SK-N-SH (cell line): ENCODE measurements at regions not wholly inside any gene's neighbourhood (a gene's known extent, or its start where the extent isn't known, plus 50 kb on each side); places are given as distances from the start of the nearest gene placed in this dataset.

Experiments used
- CTCF ChIA-PET: fragments of 300-600, 350-600 bp; formaldehyde crosslinking; extraction: SDS; loops from one replicate; lab custom pipeline; 2021; lab: Yijun Ruan, JAX
- POLR2A ChIA-PET: fragments of 350-600 bp; sonication (Branson Sonifier 250); formaldehyde crosslinking; extraction: SDS; loops from one replicate; lab custom pipeline; 2020; ENCODE audit warnings: antibody characterized with exemption, inconsistent platforms; lab: Yijun Ruan, JAX
- DNase-seq: peaks from one replicate; pipeline ENCODE4 v3.0.0; 2012
- H2AFZ ChIP-seq: fragments of 200-600 bp; sonication (generic); 2 replicates; pipeline ENCODE4 v1.8.1; 2016; ENCODE audit warnings: antibody characterized with exemption, mild to moderate bottlenecking, low read depth
- H3F3A ChIP-seq: fragments of 200-600 bp; sonication (generic); replicated peaks from 2 replicates; pipeline ENCODE3; 2016; ENCODE audit warnings: antibody characterized with exemption, mild to moderate bottlenecking; ENCODE audit not compliant: insufficient read depth
- H3K27ac ChIP-seq, 2 experiments: fragments of 200-500 bp in 1 of 2; fragments of 200-600 bp in 1 of 2; sonication (Bioruptor generic) in 1 of 2; sonication (generic), shearing (Covaris generic) in 1 of 2; 2 replicates each; pipeline versions ENCODE4 v1.5.1 to v1.6.1; 2014 to 2016; ENCODE audit warnings: low read depth in 2 of 2, inconsistent platforms in 1 of 2, low read length in 1 of 2, mild to moderate bottlenecking in 1 of 2, mixed read lengths in 1 of 2
- H3K27me3 ChIP-seq: fragments of 200-600 bp; sonication (generic), shearing (Covaris generic); 2 replicates; pipeline ENCODE4 v1.6.1; 2016; ENCODE audit warnings: mixed run types; ENCODE audit not compliant: insufficient read depth
- H3K36me3 ChIP-seq, 2 experiments: fragments of 200-500 bp in 1 of 2; fragments of 200-600 bp in 1 of 2; sonication (Bioruptor generic) in 1 of 2; sonication (generic) in 1 of 2; replicated peaks in 1 of 2; 2 replicates each; pipeline versions ENCODE3 to v1.5.1; 2014 to 2016; ENCODE audit warnings: low read length in 1 of 2, mild to moderate bottlenecking in 1 of 2; ENCODE audit not compliant: insufficient read depth in 2 of 2, control insufficient read depth in 1 of 2
- H3K4me1 ChIP-seq, 2 experiments: fragments of 200-500 bp in 1 of 2; fragments of 200-600 bp in 1 of 2; sonication (Bioruptor generic) in 1 of 2; sonication (generic), shearing (Covaris generic) in 1 of 2; 2 replicates each; pipeline versions ENCODE4 v1.5.1 to v1.6.1; 2014 to 2016; ENCODE audit warnings: low read depth in 1 of 2, low read length in 1 of 2, mixed run types in 1 of 2; ENCODE audit not compliant: insufficient read depth in 2 of 2, control insufficient read depth in 1 of 2
- H3K4me2 ChIP-seq: fragments of 200-600 bp; sonication (generic), shearing (Covaris generic); 2 replicates; pipeline ENCODE4 v1.6.1; 2017; ENCODE audit warnings: mixed run types
- H3K4me3 ChIP-seq, 2 experiments: fragments of 200-500 bp in 1 of 2; fragments of 200-600 bp in 1 of 2; sonication (Bioruptor generic) in 1 of 2; sonication (generic), shearing (Covaris generic) in 1 of 2; 2 replicates each; pipeline versions ENCODE4 v1.5.1 to v1.8.1; 2014 to 2016; ENCODE audit warnings: low read depth in 2 of 2, inconsistent platforms in 1 of 2, low read length in 1 of 2, mild to moderate bottlenecking in 1 of 2, mixed read lengths in 1 of 2, moderate library complexity in 1 of 2
- H3K79me2 ChIP-seq: fragments of 200-600 bp; sonication (generic); 2 replicates; pipeline ENCODE4 v1.8.1; 2017; ENCODE audit warnings: mild to moderate bottlenecking; ENCODE audit not compliant: insufficient read depth
- H3K9ac ChIP-seq: fragments of 200-600 bp; sonication (generic); 2 replicates; pipeline ENCODE4 v1.6.1; 2017; ENCODE audit warnings: mixed run types
- H3K9me2 ChIP-seq: fragments of 200-600 bp; sonication (generic); 2 replicates; pipeline ENCODE4 v1.6.1; 2017; ENCODE audit warnings: mixed run types
- H3K9me3 ChIP-seq: fragments of 200-600 bp; sonication (generic); 2 replicates; pipeline ENCODE4 v1.6.1; 2017; ENCODE audit warnings: mixed run types, mild to moderate bottlenecking, moderate library complexity
- H4K20me1 ChIP-seq: fragments of 200-600 bp; sonication (generic); 2 replicates; pipeline ENCODE4 v1.6.1; 2017; ENCODE audit warnings: mild to moderate bottlenecking, mixed run types; ENCODE audit not compliant: insufficient read depth
- CHD2 ChIP-seq: fragments of 150-350 bp; IDR thresholded peaks from 2 replicates; pipeline ENCODE4 v1.6.1; 2018; ENCODE audit warnings: low read length; ENCODE audit not compliant: partially characterized antibody
- ELF1 ChIP-seq: IDR thresholded peaks from 2 replicates; pipeline ENCODE4 v1.4.0; 2012
- FOXJ3 ChIP-seq: sonication (generic); formaldehyde crosslinking; IDR thresholded peaks from 2 replicates; pipeline ENCODE4 v1.5.1; 2020; ENCODE audit warnings: mild to moderate bottlenecking, missing genetic modification reagents
- GATA2 ChIP-seq: sonication (generic); formaldehyde crosslinking; IDR thresholded peaks from 2 replicates; pipeline ENCODE4 v1.5.0; 2020; ENCODE audit warnings: mild to moderate bottlenecking, missing genetic modification reagents
- NFIC ChIP-seq: IDR thresholded peaks from 2 replicates; pipeline ENCODE4 v1.4.0; 2012; ENCODE audit warnings: borderline replicate concordance
- NRF1 ChIP-seq: IDR thresholded peaks from 2 replicates; pipeline ENCODE4 v1.6.1; 2012; ENCODE audit warnings: low read depth, mild to moderate bottlenecking, low read length
- RAD21 ChIP-seq: IDR thresholded peaks from 2 replicates; pipeline ENCODE4 v1.6.1; 2012; ENCODE audit warnings: mild to moderate bottlenecking, low read length
- REST ChIP-seq: IDR thresholded peaks from 2 replicates; pipeline ENCODE4 v1.6.1; 2012; ENCODE audit warnings: mild to moderate bottlenecking, low read depth, low read length, moderate library complexity
- RFX5 ChIP-seq: IDR thresholded peaks from 2 replicates; pipeline ENCODE4 v1.6.1; 2012; ENCODE audit warnings: mild to moderate bottlenecking, improper control_type of control experiment, low read length
- RXRA ChIP-seq: IDR thresholded peaks from 2 replicates; pipeline ENCODE4 v1.4.0; 2012; ENCODE audit warnings: low read depth, mild to moderate bottlenecking, borderline replicate concordance
- SIN3A ChIP-seq: IDR thresholded peaks from 2 replicates; pipeline ENCODE4 v1.6.1; 2012; ENCODE audit warnings: low read depth, mild to moderate bottlenecking, low read length, moderate library complexity, borderline replicate concordance
- TAF1 ChIP-seq: IDR thresholded peaks from 2 replicates; pipeline ENCODE4 v1.6.1; 2012; ENCODE audit warnings: low read depth, mild to moderate bottlenecking, low read length, moderate library complexity, borderline replicate concordance
- TEAD4 ChIP-seq: IDR thresholded peaks from 2 replicates; pipeline ENCODE4 v1.4.0; 2012; ENCODE audit warnings: mild to moderate bottlenecking, borderline replicate concordance; ENCODE audit not compliant: insufficient read depth
- USF1 ChIP-seq: IDR thresholded peaks from 2 replicates; pipeline ENCODE4 v1.4.0; 2012; ENCODE audit warnings: low read depth, borderline replicate concordance
- WGBS: methylation state at CpG from one replicate; pipeline ENCODE4 v1.1.6; 2017; ENCODE audit warnings: low lambda C conversion rate; 5-methylcytosine and 5-hydroxymethylcytosine counted together
- TF ChIP-seq, protein P1 (sequence below): fragments of 200-600 bp; sonication (generic); IDR thresholded peaks from 2 replicates; pipeline ENCODE4 v1.6.1; 2017; ENCODE audit warnings: antibody characterized with exemption, mild to moderate bottlenecking, moderate library complexity

GRCh38 chr7:91434836-91435235, 170.6 kb downstream of the FZD1 start:
- H2AFZ ChIP-seq = no peak overlapping the region
- H3K79me2 ChIP-seq = no peaks in the 10 kb centered on the region
- ChIA-PET POLR2A (no interaction called here), CTCF (interaction anchor here (0.6 to 1.6 kb wide), 4 partner anchors 10 to 351 kb away, joined by 3 to 4 read pairs (median 3); no protein-coding TSS in a partner anchor)
- H3K27me3 ChIP-seq = no peaks in the 10 kb centered on the region
- no peaks in the 10 kb centered on the region for H3K36me3 ChIP-seq
- TF ChIP-seq, protein P1, sequence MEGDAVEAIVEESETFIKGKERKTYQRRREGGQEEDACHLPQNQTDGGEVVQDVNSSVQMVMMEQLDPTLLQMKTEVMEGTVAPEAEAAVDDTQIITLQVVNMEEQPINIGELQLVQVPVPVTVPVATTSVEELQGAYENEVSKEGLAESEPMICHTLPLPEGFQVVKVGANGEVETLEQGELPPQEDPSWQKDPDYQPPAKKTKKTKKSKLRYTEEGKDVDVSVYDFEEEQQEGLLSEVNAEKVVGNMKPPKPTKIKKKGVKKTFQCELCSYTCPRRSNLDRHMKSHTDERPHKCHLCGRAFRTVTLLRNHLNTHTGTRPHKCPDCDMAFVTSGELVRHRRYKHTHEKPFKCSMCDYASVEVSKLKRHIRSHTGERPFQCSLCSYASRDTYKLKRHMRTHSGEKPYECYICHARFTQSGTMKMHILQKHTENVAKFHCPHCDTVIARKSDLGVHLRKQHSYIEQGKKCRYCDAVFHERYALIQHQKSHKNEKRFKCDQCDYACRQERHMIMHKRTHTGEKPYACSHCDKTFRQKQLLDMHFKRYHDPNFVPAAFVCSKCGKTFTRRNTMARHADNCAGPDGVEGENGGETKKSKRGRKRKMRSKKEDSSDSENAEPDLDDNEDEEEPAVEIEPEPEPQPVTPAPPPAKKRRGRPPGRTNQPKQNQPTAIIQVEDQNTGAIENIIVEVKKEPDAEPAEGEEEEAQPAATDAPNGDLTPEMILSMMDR = no peak
- no peak for TF ChIP-seq FOXJ3
- TF ChIP-seq TAF1 = no peak
- no peak for TF ChIP-seq SIN3A
- no peak for TF ChIP-seq RAD21
- no peak for TF ChIP-seq REST
- no peak for TF ChIP-seq TEAD4
- TF ChIP-seq GATA2 (CRISPR knock-in tag) = no peak
- TF ChIP-seq NFIC = no peak
- no peak for TF ChIP-seq RFX5
- no peak for TF ChIP-seq ELF1
- no peak for TF ChIP-seq NRF1
- no peak for TF ChIP-seq RXRA
- no peak for TF ChIP-seq CHD2
- TF ChIP-seq USF1 = no peak
- no peak overlapping the region for H3K9ac ChIP-seq
- WGBS = 43% methylated on average over 6 of the region's 6 CpGs
- no peak overlapping the region for H3K4me2 ChIP-seq
- no peaks in the 10 kb centered on the region for H4K20me1 ChIP-seq
- H3K9me2 ChIP-seq = no peaks in the 10 kb centered on the region; the same call in 1 of the 2 replicates
- no peak for DNase-seq
- no peaks in the 10 kb centered on the region for H3K9me3 ChIP-seq
- no peaks in the 10 kb centered on the region for H3F3A ChIP-seq
- H3K4me1 ChIP-seq = no peaks in the 10 kb centered on the region
- no peak overlapping the region for H3K4me3 ChIP-seq
- no peak overlapping the region for H3K27ac ChIP-seq
